H9 (cell line): ENCODE measurements at regions not wholly inside any gene's neighbourhood (a gene's known extent, or its start where the extent isn't known, plus 50 kb on each side); places are given as distances from the start of the nearest gene placed in this dataset.

Source experiments
- DNase-seq: peaks from one replicate; pipeline ENCODE4 v3.0.0-alpha.2; 2017
- H2AFZ ChIP-seq: one replicate; pipeline ENCODE4 v1.6.1; 2013; ENCODE audit warnings: mild to moderate bottlenecking, low read length, control low read depth, moderate library complexity
- H2AK5ac ChIP-seq: 2 replicates; pipeline ENCODE4 v1.6.1; 2013; ENCODE audit warnings: low read length, control low read depth, mixed read lengths; ENCODE audit not compliant: insufficient read length
- H2BK120ac ChIP-seq: one replicate; pipeline ENCODE4 v1.6.1; 2013; ENCODE audit warnings: low read depth, mild to moderate bottlenecking, low read length, control low read depth, inconsistent platforms; ENCODE audit not compliant: poor library complexity, severe bottlenecking
- H2BK12ac ChIP-seq: 2 replicates; pipeline ENCODE4 v1.6.1; 2013; ENCODE audit warnings: low read length, control low read depth, mixed read lengths, low read depth; ENCODE audit not compliant: insufficient read length
- H2BK15ac ChIP-seq: 2 replicates; pipeline ENCODE4 v1.6.1; 2013; ENCODE audit warnings: low read depth, low read length, control low read depth
- H2BK20ac ChIP-seq: one replicate; pipeline ENCODE4 v1.6.1; 2013; ENCODE audit warnings: low read depth, mild to moderate bottlenecking, low read length, control low read depth, inconsistent platforms; ENCODE audit not compliant: poor library complexity, severe bottlenecking
- H2BK5ac ChIP-seq: 2 replicates; pipeline ENCODE4 v1.6.1; 2013; ENCODE audit warnings: low read length, control low read depth, mixed read lengths; ENCODE audit not compliant: insufficient read length
- H3K14ac ChIP-seq: 2 replicates; pipeline ENCODE4 v1.6.1; 2013; ENCODE audit warnings: low read length, control low read depth; ENCODE audit not compliant: insufficient read depth
- H3K18ac ChIP-seq: 2 replicates; pipeline ENCODE4 v1.6.1; 2013; ENCODE audit warnings: low read depth, mild to moderate bottlenecking, mixed read lengths, low read length, control low read depth; ENCODE audit not compliant: insufficient read length
- H3K23ac ChIP-seq: 2 replicates; pipeline ENCODE4 v1.6.1; 2013; ENCODE audit warnings: low read length, control low read depth, mixed read lengths, low read depth; ENCODE audit not compliant: insufficient read length
- H3K23me2 ChIP-seq: 2 replicates; pipeline ENCODE4 v1.6.1; 2013; ENCODE audit warnings: low read depth, mild to moderate bottlenecking, mixed read lengths, low read length, control low read depth; ENCODE audit not compliant: insufficient read length, poor library complexity, severe bottlenecking
- H3K27ac ChIP-seq: 2 replicates; pipeline ENCODE4 v1.5.1; 2013; ENCODE audit warnings: low read length, control low read depth, mixed read lengths, low read depth; ENCODE audit not compliant: insufficient read length
- H3K27me3 ChIP-seq: 2 replicates; pipeline ENCODE4 v1.6.1; 2013; ENCODE audit warnings: low read length, control low read depth, inconsistent platforms; ENCODE audit not compliant: insufficient read depth
- H3K4ac ChIP-seq: 2 replicates; pipeline ENCODE4 v1.6.1; 2013; ENCODE audit warnings: low read depth, mild to moderate bottlenecking, control low read depth, inconsistent platforms, low read length, moderate library complexity
- H3K4me1 ChIP-seq: 2 replicates; pipeline ENCODE4 v1.6.1; 2013; ENCODE audit warnings: low read length, control low read depth, inconsistent platforms; ENCODE audit not compliant: insufficient read depth
- H3K4me2 ChIP-seq: 2 replicates; pipeline ENCODE4 v1.6.1; 2013; ENCODE audit warnings: low read length, control low read depth, mixed read lengths; ENCODE audit not compliant: insufficient read length, insufficient read depth
- H3K56ac ChIP-seq: 2 replicates; pipeline ENCODE4 v1.6.1; 2013; ENCODE audit warnings: low read depth, mild to moderate bottlenecking, mixed read lengths, low read length, control low read depth; ENCODE audit not compliant: insufficient read length
- H3K79me1 ChIP-seq: 2 replicates; pipeline ENCODE4 v1.6.1; 2013; ENCODE audit warnings: low read depth, mild to moderate bottlenecking, moderate library complexity, low read length, control low read depth, inconsistent platforms; ENCODE audit not compliant: insufficient read depth, poor library complexity, severe bottlenecking
- H3K79me2 ChIP-seq: 2 replicates; pipeline ENCODE4 v1.6.1; 2013; ENCODE audit warnings: low read length, control low read depth, inconsistent platforms; ENCODE audit not compliant: insufficient read depth
- H3K9ac ChIP-seq: 2 replicates; pipeline ENCODE4 v1.6.1; 2013; ENCODE audit warnings: low read length, control low read depth, mixed read lengths; ENCODE audit not compliant: insufficient read length; ENCODE audit errors: extremely low read depth
- H3K9me3 ChIP-seq: one replicate; pipeline ENCODE4 v1.6.1; 2013; ENCODE audit warnings: low read depth, low read length, inconsistent platforms; ENCODE audit not compliant: control insufficient read depth
- H3T11ph ChIP-seq: one replicate; pipeline ENCODE4 v1.6.1; 2013; ENCODE audit warnings: mild to moderate bottlenecking, low read length, control low read depth, inconsistent platforms
- H4K20me1 ChIP-seq: one replicate; pipeline ENCODE4 v1.6.1; 2013; ENCODE audit not compliant: control insufficient read depth, insufficient read length, insufficient read depth
- H4K5ac ChIP-seq: 2 replicates; pipeline ENCODE4 v1.6.1; 2013; ENCODE audit warnings: low read depth, mild to moderate bottlenecking, mixed read lengths, low read length, control low read depth; ENCODE audit not compliant: insufficient read length
- H4K8ac ChIP-seq: replicated peaks from 2 replicates; pipeline ENCODE4 v1.6.1; 2013; ENCODE audit warnings: low read length, control low read depth, mixed read lengths, low read depth; ENCODE audit not compliant: insufficient read length
- H4K91ac ChIP-seq: 2 replicates; pipeline ENCODE4 v1.6.1; 2013; ENCODE audit warnings: low read depth, mild to moderate bottlenecking, moderate library complexity, mixed read lengths, low read length, control low read depth; ENCODE audit not compliant: insufficient read length
- H3K27ac Mint-ChIP-seq, 3 experiments: 2 replicates in 2 of 3; 3 replicates in 1 of 3; pipeline ENCODE4 v1.8.0; 2020 to 2021; ENCODE audit warnings: mixed read lengths in 3 of 3, mild to moderate bottlenecking in 1 of 3, moderate library complexity in 1 of 3
- H3K27me3 Mint-ChIP-seq: 2 replicates; pipeline ENCODE4 v1.8.0; 2021; ENCODE audit warnings: low read depth, mild to moderate bottlenecking, moderate library complexity, mixed read lengths
- H3K36me3 Mint-ChIP-seq, 3 experiments: 2 replicates in 2 of 3; 3 replicates in 1 of 3; pipeline ENCODE4 v1.8.0; 2020 to 2021; ENCODE audit warnings: low read depth in 3 of 3, mixed read lengths in 3 of 3; ENCODE audit not compliant: insufficient read depth in 1 of 3
- H3K4me1 Mint-ChIP-seq, 2 experiments: 2 replicates each; pipeline ENCODE4 v1.8.0; 2020; ENCODE audit warnings: mixed read lengths in 2 of 2
- H3K4me3 Mint-ChIP-seq, 2 experiments: 2 replicates in 1 of 2; 3 replicates in 1 of 2; pipeline ENCODE4 v1.8.0; 2020 to 2021; ENCODE audit warnings: mild to moderate bottlenecking in 2 of 2, mixed read lengths in 2 of 2, moderate library complexity in 1 of 2
- H3K9me3 Mint-ChIP-seq, 2 experiments: 2 replicates in 1 of 2; 3 replicates in 1 of 2; pipeline ENCODE4 v1.8.0; 2020; ENCODE audit warnings: mild to moderate bottlenecking in 2 of 2, mixed read lengths in 2 of 2, moderate library complexity in 1 of 2
- CTCF ChIP-seq: fragments of 200-600 bp; sonication (generic); conservative IDR thresholded peaks from 3 replicates; pipeline ENCODE4 v1.8.0; 2021; ENCODE audit warnings: antibody characterized with exemption, mild to moderate bottlenecking
- WGBS: extraction: QIAGEN DNeasy Blood & Tissue Kit; methylation state at CpG from one replicate; pipeline ENCODE4 v1.1.7; 2013; ENCODE audit warnings: missing lambda C conversion rate, low lambda C conversion rate, mixed read lengths; ENCODE audit not compliant: insufficient read length; ENCODE audit errors: extremely low coverage; 5-methylcytosine and 5-hydroxymethylcytosine counted together

GRCh38 chr7:118648002-118648401 is 423.5 kb downstream of the ANKRD7 start:
- H2BK20ac ChIP-seq: no peak overlapping the region
- Mint-ChIP-seq H3K4me3 (no peak overlapping the region), H3K4me1 (peaks cover 5 to 6% of the 10 kb centered on the region in 2 experiments), H3K27ac (no peak overlapping the region), H3K9me3 (no peaks in the 10 kb centered on the region), H3K36me3 (no peaks in the 10 kb centered on the region), H3K27me3 (no peaks in the 10 kb centered on the region)
- H2BK5ac ChIP-seq: no peak overlapping the region
- H3K56ac ChIP-seq: no peak overlapping the region
- H4K20me1 ChIP-seq: no peaks in the 10 kb centered on the region
- H3K27me3 ChIP-seq: no peaks in the 10 kb centered on the region
- H4K91ac ChIP-seq: no peak overlapping the region
- no peak overlapping the region for H2BK120ac ChIP-seq
- no peak for TF ChIP-seq CTCF
- no peaks in the 10 kb centered on the region for H3K23me2 ChIP-seq
- no peak overlapping the region for H3K9ac ChIP-seq
- no peak overlapping the region for H3K14ac ChIP-seq
- WGBS: no CpG with 5 or more reads among the region's 2 CpGs
- H3K4ac ChIP-seq: no peak overlapping the region
- no peak overlapping the region for H2BK15ac ChIP-seq
- H3K4me1 ChIP-seq: no peaks in the 10 kb centered on the region
- no peak overlapping the region for H2AK5ac ChIP-seq
- no peak overlapping the region for H3K27ac ChIP-seq
- H3K23ac ChIP-seq: no peak overlapping the region
- H3T11ph ChIP-seq: no peak overlapping the region
- no peak overlapping the region for H2AFZ ChIP-seq
- no peak overlapping the region for H3K18ac ChIP-seq
- H3K79me2 ChIP-seq: no peaks in the 10 kb centered on the region
- H3K79me1 ChIP-seq: no peaks in the 10 kb centered on the region
- H4K8ac ChIP-seq: no peak overlapping the region
- no peaks in the 10 kb centered on the region for H3K9me3 ChIP-seq
- H2BK12ac ChIP-seq: no peak overlapping the region
- H3K4me2 ChIP-seq: no peak overlapping the region
- no peak for DNase-seq
- H4K5ac ChIP-seq: no peak overlapping the region
